Upper lobe of right lung (tissue), 1 donor: ENCODE measurements at regions not wholly inside any gene's neighbourhood (a gene's known extent, or its start where the extent isn't known, plus 50 kb on each side); places are given as distances from the start of the nearest gene placed in this dataset.
"Not testable (repeated sequence)": the region's sequence is repeated elsewhere in the genome, so short reads cannot be mapped to it uniquely, and the experiment has no call there.

ENCODE experiments used
- ATAC-seq: fragments of 200-7000 bp; cut with Tn5 transposase; one replicate; pipeline ENCODE4 v1.9.1; 2020; ENCODE audit warnings: mild to moderate bottlenecking, moderate library complexity
- DNase-seq: peaks from one replicate; pipeline ENCODE4 v3.0.0-alpha.2; 2020
- H3K27ac ChIP-seq: fragments of 200-600 bp; one replicate; pipeline ENCODE4 v1.8.0; 2022
- H3K27me3 ChIP-seq: fragments of 200-600 bp; one replicate; pipeline ENCODE4 v1.8.0; 2022; ENCODE audit warnings: mild to moderate bottlenecking
- H3K36me3 ChIP-seq: fragments of 200-600 bp; one replicate; pipeline ENCODE4 v1.8.0; 2022
- H3K4me1 ChIP-seq: fragments of 200-600 bp; one replicate; pipeline ENCODE4 v1.8.0; 2022
- H3K4me3 ChIP-seq: fragments of 200-600 bp; one replicate; pipeline ENCODE4 v1.8.0; 2022; ENCODE audit warnings: mild to moderate bottlenecking
- H3K9me3 ChIP-seq: fragments of 200-600 bp; one replicate; pipeline ENCODE4 v1.8.0; 2022
- intact Hi-C: fragments of 100-400 bp; cut with DNase I; formaldehyde crosslinking; loops from one replicate; pipeline ENCODE4 v1.11.0; 2022
- TF ChIP-seq, protein P1 (sequence below): fragments of 200-600 bp; IDR thresholded peaks from one replicate; pipeline ENCODE4 v1.8.0; 2022; ENCODE audit warnings: antibody characterized with exemption
- donor health status: DM: no; HTN: yes; CAD: no; lungs with severe emphysema.

DNA sequence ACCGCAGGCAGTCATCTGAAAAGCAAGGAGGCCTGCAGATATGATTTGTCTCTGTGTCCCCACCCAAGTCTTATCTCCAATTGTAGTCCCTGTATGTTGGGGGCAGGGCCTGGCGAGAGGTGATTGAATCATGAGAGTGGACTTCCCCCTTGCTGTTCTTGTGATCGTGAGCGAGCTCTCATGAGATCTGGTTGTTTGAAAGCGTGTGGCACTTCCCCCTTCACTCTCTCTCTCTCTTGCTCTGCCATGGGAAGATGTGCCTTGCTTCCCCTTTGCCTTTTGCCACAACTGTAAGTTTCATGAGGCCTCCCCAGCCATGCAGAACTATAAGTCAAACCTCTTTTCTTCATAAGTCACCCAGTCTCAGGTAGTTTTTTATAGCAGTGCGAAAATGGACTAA, 83.3 kb downstream of the TMCO5A start:
- TF ChIP-seq, protein P1, sequence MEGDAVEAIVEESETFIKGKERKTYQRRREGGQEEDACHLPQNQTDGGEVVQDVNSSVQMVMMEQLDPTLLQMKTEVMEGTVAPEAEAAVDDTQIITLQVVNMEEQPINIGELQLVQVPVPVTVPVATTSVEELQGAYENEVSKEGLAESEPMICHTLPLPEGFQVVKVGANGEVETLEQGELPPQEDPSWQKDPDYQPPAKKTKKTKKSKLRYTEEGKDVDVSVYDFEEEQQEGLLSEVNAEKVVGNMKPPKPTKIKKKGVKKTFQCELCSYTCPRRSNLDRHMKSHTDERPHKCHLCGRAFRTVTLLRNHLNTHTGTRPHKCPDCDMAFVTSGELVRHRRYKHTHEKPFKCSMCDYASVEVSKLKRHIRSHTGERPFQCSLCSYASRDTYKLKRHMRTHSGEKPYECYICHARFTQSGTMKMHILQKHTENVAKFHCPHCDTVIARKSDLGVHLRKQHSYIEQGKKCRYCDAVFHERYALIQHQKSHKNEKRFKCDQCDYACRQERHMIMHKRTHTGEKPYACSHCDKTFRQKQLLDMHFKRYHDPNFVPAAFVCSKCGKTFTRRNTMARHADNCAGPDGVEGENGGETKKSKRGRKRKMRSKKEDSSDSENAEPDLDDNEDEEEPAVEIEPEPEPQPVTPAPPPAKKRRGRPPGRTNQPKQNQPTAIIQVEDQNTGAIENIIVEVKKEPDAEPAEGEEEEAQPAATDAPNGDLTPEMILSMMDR, result no peak
- Histone ChIP-seq H3K36me3 (no peaks in the 10 kb centered on the region), H3K27me3 (no peaks in the 10 kb centered on the region), H3K4me3 (no peak overlapping the region), H3K9me3 (no peaks in the 10 kb centered on the region), H3K27ac (no peak overlapping the region), H3K4me1 (no peaks in the 10 kb centered on the region)
- peak; percentile 69 for DNase-seq
- ATAC-seq, result peak; percentile 91
- intact Hi-C loops, result no loop called here

DNA sequence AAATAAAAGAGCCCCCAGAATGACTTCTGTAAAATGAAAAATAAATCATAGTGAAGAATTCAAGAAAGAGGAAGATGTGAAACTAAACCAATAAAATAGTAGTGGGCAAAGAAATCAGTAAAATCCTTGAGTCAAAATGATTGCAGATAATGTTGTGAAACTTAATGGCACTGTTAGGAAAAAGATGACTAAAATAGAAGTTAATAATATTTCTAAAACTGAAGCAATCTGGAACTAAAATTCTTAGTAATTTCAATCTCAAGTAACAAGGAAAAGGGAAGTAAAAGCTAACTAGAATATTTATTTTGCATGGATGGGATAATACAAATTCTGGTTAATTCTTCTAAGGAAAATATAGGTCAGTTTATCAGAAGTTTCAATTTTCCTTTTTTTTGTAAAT, 84.6 kb downstream of the TMCO5A start:
- TF ChIP-seq, protein P1, result no peak
- Histone ChIP-seq H3K27ac (no peak overlapping the region), H3K4me3 (no peak overlapping the region), H3K9me3 (no peaks in the 10 kb centered on the region), H3K27me3 (no peaks in the 10 kb centered on the region), H3K36me3 (no peaks in the 10 kb centered on the region), H3K4me1 (no peaks in the 10 kb centered on the region)
- no peak for ATAC-seq
- intact Hi-C loops, result no loop called here
- DNase-seq, result no peak

DNA sequence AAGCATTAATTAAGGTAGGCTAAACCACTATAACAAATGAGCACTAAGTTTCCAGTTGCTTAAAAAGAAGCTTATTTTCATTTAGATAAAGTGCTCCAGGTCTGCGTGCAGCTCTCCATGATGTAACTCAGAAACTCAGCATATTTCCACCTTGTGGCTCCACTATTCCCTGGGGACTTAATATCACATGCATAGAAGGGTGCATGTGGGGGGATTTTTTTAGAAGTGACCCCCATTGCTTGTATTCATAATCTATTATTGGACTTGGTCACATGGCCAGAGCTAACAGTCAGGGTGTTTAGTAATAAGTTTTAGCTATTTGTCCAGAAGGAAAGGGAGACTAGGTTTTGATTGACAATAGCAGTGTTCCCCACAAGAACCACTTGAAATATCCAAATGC, 86.8 kb downstream of the TMCO5A start:
- H3K9me3 ChIP-seq, result no peaks in the 10 kb centered on the region
- intact Hi-C loops, result no loop called here
- no peaks in the 10 kb centered on the region for H3K36me3 ChIP-seq
- no peak overlapping the region for H3K4me3 ChIP-seq
- DNase-seq, result no peak
- ATAC-seq, result no peak
- TF ChIP-seq, protein P1, result no peak
- H3K27ac ChIP-seq, result no peak overlapping the region
- H3K4me1 ChIP-seq, result no peaks in the 10 kb centered on the region
- no peaks in the 10 kb centered on the region for H3K27me3 ChIP-seq

DNA sequence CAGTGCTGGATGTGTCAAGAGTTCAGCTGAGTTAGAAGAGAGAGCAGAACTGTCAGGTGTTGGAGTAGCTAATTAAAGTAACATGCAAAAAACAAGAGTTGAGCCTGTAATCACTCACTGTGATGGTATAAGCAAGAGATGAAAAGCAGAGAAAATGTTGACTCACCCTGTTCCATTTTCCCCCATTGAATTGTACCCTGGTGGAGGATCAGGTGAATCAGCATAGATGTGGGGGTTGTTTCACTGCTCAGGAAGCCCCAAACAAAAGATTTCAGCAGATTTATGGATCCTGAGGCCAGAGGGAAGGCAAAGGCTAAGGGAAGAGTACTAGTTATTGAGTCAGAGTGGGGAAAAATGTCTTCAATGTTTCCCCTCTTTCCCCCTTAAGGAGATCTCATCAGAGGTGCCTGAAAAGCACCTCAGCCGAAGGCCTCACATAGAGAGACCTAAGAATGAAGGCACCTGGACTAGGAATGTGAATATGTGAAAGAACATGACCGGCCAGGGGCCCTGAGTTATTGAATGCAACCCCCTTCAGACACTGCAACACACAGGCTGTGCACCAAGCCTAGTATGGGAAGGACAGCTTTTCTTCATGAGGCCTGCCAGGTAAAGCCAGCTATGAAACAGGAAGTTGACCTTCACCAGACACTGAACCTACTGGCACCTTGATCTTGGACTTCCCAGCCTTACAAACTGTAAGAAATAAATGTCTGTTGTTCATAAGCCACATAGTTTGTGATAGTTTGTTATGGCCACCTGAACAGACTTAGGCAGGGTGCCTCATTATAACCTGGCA, 90.1 kb downstream of the TMCO5A start:
- no peak for ATAC-seq
- intact Hi-C loops, result no loop called here
- Histone ChIP-seq H3K36me3 (no peaks in the 10 kb centered on the region), H3K4me1 (peaks cover 1% of the 10 kb centered on the region), H3K4me3 (no peak overlapping the region), H3K27me3 (no peaks in the 10 kb centered on the region), H3K9me3 (no peaks in the 10 kb centered on the region), H3K27ac (no peak overlapping the region)
- no peak for DNase-seq
- TF ChIP-seq, protein P1, result no peak

DNA sequence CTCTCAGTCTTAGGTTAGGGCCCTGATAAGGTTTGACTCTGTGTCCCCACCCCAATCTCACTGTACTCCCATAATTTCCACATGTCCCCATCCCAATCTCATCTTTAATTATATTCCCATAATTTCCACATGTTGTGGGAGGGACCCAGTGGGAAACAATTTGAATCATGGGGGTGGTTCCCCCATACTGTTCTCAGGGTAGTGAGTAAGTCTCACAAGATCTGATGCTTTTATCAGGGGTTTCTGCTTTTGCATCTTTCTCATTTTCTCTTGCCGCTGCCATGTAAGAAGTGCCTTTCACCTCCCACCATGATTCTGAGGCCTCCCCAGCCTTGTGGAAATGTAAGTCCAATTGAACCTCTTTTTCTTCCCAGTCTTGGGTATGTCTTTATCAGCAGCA, 91.2 kb downstream of the TMCO5A start:
- H3K4me3 ChIP-seq, H3K9me3 ChIP-seq, H3K27me3 ChIP-seq, H3K36me3 ChIP-seq, H3K27ac ChIP-seq, H3K4me1 ChIP-seq, intact Hi-C loops, ATAC-seq, DNase-seq: not testable (repeated sequence)

DNA sequence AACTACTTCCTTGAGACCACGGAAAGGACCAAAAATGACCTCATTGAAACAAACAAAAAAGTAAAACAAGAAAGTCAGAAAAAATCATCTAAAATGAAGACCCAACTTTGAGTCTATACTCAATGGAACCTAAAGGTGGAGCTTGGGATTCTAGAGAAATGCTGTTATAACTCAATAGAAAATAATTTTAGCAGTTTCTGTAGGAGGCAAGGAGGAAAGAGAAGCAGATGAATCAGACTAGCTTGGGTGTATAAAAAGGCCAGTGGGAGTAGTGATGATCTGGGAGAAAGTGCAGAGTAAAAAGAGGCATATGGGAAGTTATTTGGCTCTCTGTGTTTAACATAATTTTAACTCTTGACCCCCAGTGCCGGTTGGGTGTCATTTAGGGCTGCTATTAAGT, 94.4 kb downstream of the TMCO5A start:
- H3K4me3 ChIP-seq, result no peak overlapping the region
- no peak for DNase-seq
- intact Hi-C loops, result no loop called here
- peak; percentile 69 for ATAC-seq
- TF ChIP-seq, protein P1, result no peak
- H3K9me3 ChIP-seq, result no peaks in the 10 kb centered on the region
- H3K27ac ChIP-seq, result no peak overlapping the region
- H3K27me3 ChIP-seq, result no peaks in the 10 kb centered on the region
- H3K4me1 ChIP-seq, result peaks cover 9% of the 10 kb centered on the region
- no peaks in the 10 kb centered on the region for H3K36me3 ChIP-seq
